Chondrocyte (in vitro differentiated cells): ENCODE measurements at regions not wholly inside any gene's neighbourhood (a gene's known extent, or its start where the extent isn't known, plus 50 kb on each side); places are given as distances from the start of the nearest gene placed in this dataset.

Experiments
- DNase-seq: peaks from one replicate; pipeline ENCODE4 v3.0.0; 2021; ENCODE audit warnings: mixed read lengths, low spot score
- H3K27ac Mint-ChIP-seq: one replicate; pipeline ENCODE4 v1.8.0; 2021; ENCODE audit warnings: mild to moderate bottlenecking, moderate library complexity, mixed read lengths; ENCODE audit not compliant: unreplicated experiment
- H3K27me3 Mint-ChIP-seq: 2 replicates; pipeline ENCODE4 v1.8.0; 2021; ENCODE audit warnings: low read depth, mixed read lengths
- H3K36me3 Mint-ChIP-seq: 2 replicates; pipeline ENCODE4 v1.8.0; 2021; ENCODE audit warnings: low read depth, mixed read lengths
- H3K4me1 Mint-ChIP-seq: 2 replicates; pipeline ENCODE4 v1.8.0; 2021; ENCODE audit warnings: low read depth, mild to moderate bottlenecking, mixed read lengths
- H3K4me3 Mint-ChIP-seq: one replicate; pipeline ENCODE4 v1.8.0; 2021; ENCODE audit warnings: mild to moderate bottlenecking, moderate library complexity, mixed read lengths; ENCODE audit not compliant: unreplicated experiment
- H3K9me3 Mint-ChIP-seq: 2 replicates; pipeline ENCODE4 v1.8.0; 2021; ENCODE audit warnings: low read depth, mixed read lengths
- CTCF ChIP-seq: fragments of 200-600 bp; sonication (generic); IDR thresholded peaks from 2 replicates; pipeline ENCODE4 v1.5.0; 2021; ENCODE audit warnings: antibody characterized with exemption, mild to moderate bottlenecking, moderate library complexity

GRCh38 chr12:24743941-24744793, 204.7 kb downstream of the BCAT1 start:
- Mint-ChIP-seq H3K27me3 (no peaks in the 10 kb centered on the region), H3K27ac (peak overlapping the region; percentile 67)

DNA sequence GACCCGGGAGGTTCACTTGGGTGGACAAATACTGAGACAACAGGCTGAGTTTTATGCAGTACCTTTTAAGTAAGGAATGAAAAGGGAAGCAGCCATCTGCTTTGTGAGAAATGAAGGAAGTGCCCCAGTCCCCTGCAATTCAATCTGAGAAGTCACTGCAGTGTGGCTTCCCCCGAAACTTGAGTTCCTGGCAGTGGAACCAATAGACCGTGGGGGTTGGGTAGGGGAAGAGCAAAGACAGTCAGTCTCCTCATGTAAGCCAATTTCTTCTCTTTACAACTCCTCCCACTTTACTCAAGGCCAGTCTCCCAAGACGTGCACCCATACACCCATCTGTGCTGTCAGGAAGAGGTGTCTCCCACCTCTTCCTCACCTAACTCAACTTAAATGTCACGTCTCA, 206.5 kb downstream of the BCAT1 start:
- no peak for DNase-seq
- no peak for TF ChIP-seq CTCF
- Mint-ChIP-seq H3K4me3 (no peak overlapping the region), H3K36me3 (no peaks in the 10 kb centered on the region), H3K27me3 (no peaks in the 10 kb centered on the region), H3K27ac (no peak overlapping the region), H3K4me1 (peaks cover 57% of the 10 kb centered on the region), H3K9me3 (no peaks in the 10 kb centered on the region)

More at GRCh38 chr12:24743941-24744793, 204.7 kb downstream of the BCAT1 start:
- Mint-ChIP-seq H3K4me3 (no peak overlapping the region), H3K36me3 (no peaks in the 10 kb centered on the region), H3K4me1 (peaks cover 50% of the 10 kb centered on the region), H3K9me3 (no peaks in the 10 kb centered on the region)
- TF ChIP-seq CTCF, result no peak
- no peak for DNase-seq

GRCh38 chr12:24741216-24741615, 207.7 kb downstream of the BCAT1 start:
- H3K9me3 Mint-ChIP-seq, result no peaks in the 10 kb centered on the region
- DNase-seq, result no peak
- no peak for TF ChIP-seq CTCF
- no peak overlapping the region for H3K27ac Mint-ChIP-seq
- H3K36me3 Mint-ChIP-seq, result no peaks in the 10 kb centered on the region
- no peaks in the 10 kb centered on the region for H3K27me3 Mint-ChIP-seq
- H3K4me3 Mint-ChIP-seq, result no peak overlapping the region
- peaks cover 45% of the 10 kb centered on the region for H3K4me1 Mint-ChIP-seq

DNA sequence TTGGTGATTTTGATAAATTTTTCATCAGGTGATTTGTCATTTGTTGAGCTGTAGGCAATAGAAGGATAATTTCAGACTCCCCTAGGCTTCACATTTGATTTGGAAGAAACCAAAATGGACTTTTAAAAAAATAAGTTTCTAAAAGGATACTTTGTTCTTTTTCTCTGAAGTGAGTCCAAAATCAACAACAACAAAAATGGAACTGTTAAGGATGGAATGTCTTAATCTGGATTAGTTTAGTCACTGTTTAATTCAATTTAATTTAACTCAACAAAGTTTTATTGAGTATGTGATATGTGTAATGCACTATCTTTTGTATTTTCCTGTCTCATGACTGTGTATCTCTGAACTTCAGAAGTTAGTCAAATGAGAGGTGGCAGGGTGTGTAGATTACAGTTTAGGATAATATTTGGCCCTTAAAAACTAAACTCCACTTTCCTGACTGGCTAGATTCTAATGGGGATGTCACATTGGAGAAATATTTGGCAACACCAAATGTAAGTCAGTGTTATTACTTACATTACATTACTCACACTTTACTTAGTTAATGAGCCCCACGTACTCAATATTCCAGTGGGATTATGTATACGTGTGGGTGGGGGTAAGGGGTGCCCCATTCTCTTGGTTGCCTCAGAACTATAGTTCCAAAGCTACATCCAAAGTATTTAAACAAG, 209.7 kb downstream of the BCAT1 start:
- H3K27ac Mint-ChIP-seq, result no peak overlapping the region
- no peak overlapping the region for H3K4me3 Mint-ChIP-seq
- no peaks in the 10 kb centered on the region for H3K36me3 Mint-ChIP-seq
- no peaks in the 10 kb centered on the region for H3K9me3 Mint-ChIP-seq
- H3K4me1 Mint-ChIP-seq, result peaks cover 32% of the 10 kb centered on the region
- DNase-seq, result no peak
- H3K27me3 Mint-ChIP-seq, result no peaks in the 10 kb centered on the region
- no peak for TF ChIP-seq CTCF

DNA sequence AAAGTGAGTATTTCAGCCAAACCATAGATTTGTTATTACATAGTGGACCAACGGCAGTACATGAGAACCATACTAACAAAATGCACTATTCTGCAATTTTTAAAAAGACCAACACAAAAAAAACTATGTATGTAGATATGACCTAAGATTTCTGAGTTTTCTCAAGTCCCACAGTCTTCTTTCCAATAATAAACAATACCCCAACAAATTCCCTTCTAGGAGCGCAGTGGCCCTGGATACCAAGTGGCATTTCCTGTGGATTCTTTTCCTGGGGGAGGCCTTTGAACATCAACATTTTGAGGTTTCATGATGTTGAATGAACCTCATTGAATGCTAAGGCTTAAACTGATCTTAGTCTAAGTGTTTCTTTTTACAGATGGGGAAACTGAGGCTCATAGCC, 210.5 kb downstream of the BCAT1 start:
- Mint-ChIP-seq H3K36me3 (no peaks in the 10 kb centered on the region), H3K27me3 (no peaks in the 10 kb centered on the region), H3K4me3 (no peak overlapping the region), H3K9me3 (no peaks in the 10 kb centered on the region), H3K27ac (peak overlapping the region; percentile 52), H3K4me1 (peaks cover 25% of the 10 kb centered on the region)
- no peak for TF ChIP-seq CTCF
- DNase-seq, result no peak
